GM21786 (cell line): ENCODE measurements at regions not wholly inside any gene's neighbourhood (a gene's known extent, or its start where the extent isn't known, plus 50 kb on each side); places are given as distances from the start of the nearest gene placed in this dataset.

Experiments
- ATAC-seq: cut with Tn5 transposase; IDR thresholded peaks from one replicate; pipeline ENCODE4 v1.9.1; 2021; ENCODE audit not compliant: unreplicated experiment

- peak; percentile 27 for ATAC-seq
These were observed 51.8 kb upstream of the PMAIP1 start for GRCh38 chr18:59848002-59848401.

GRCh38 chr18:59847491-59847846 lies 52.3 kb upstream of the PMAIP1 start:
- peak; percentile 5 for ATAC-seq

- peak; percentile 91 for ATAC-seq
These were observed 52.8 kb upstream of the PMAIP1 start for GRCh38 chr18:59846814-59847490.

GRCh38 chr18:59842947-59843346 lies 56.8 kb upstream of the PMAIP1 start:
- no peak for ATAC-seq

- no peak for ATAC-seq
These were observed 59.7 kb upstream of the PMAIP1 start for GRCh38 chr18:59839931-59840685.

- no peak for ATAC-seq
These were observed 60.5 kb upstream of the PMAIP1 start for GRCh38 chr18:59839246-59839645.

- peak; percentile 30 for ATAC-seq
These were observed 62.2 kb upstream of the PMAIP1 start for GRCh38 chr18:59837586-59837985.

GRCh38 chr18:59835605-59836379 lies 64.0 kb upstream of the PMAIP1 start:
- peak; percentile 56 for ATAC-seq

GRCh38 chr18:59834267-59834666 lies 65.5 kb upstream of the PMAIP1 start:
- ATAC-seq = peak; percentile 30

- peak; percentile 74 for ATAC-seq
These were observed 66.0 kb upstream of the PMAIP1 start for GRCh38 chr18:59833785-59834184.

GRCh38 chr18:59823596-59824195 lies 76.1 kb upstream of the PMAIP1 start:
- ATAC-seq = peak; percentile 94

GRCh38 chr18:59822612-59823550 lies 76.9 kb upstream of the PMAIP1 start:
- ATAC-seq = no peak

- no peak for ATAC-seq
These were observed 77.8 kb upstream of the PMAIP1 start for GRCh38 chr18:59821983-59822382.

GRCh38 chr18:59820663-59821062 lies 79.1 kb upstream of the PMAIP1 start:
- no peak for ATAC-seq

- no peak for ATAC-seq
These were observed 81.0 kb upstream of the PMAIP1 start for GRCh38 chr18:59818769-59819168.

GRCh38 chr18:59814891-59815290 lies 84.9 kb upstream of the PMAIP1 start:
- no peak for ATAC-seq

- ATAC-seq = no peak
These were observed 85.9 kb upstream of the PMAIP1 start for GRCh38 chr18:59813942-59814341.

GRCh38 chr18:59810735-59811520 lies 88.9 kb upstream of the PMAIP1 start:
- no peak for ATAC-seq

- no peak for ATAC-seq
These were observed 89.6 kb upstream of the PMAIP1 start for GRCh38 chr18:59810183-59810582.

GRCh38 chr18:59802031-59802430 lies 97.8 kb upstream of the PMAIP1 start:
- peak; percentile 67 for ATAC-seq
